Neural cell (in vitro differentiated cells): ENCODE measurements at regions not wholly inside any gene's neighbourhood (a gene's known extent, or its start where the extent isn't known, plus 50 kb on each side); places are given as distances from the start of the nearest gene placed in this dataset.

Experiments used
- H2AFZ ChIP-seq: fragments of 200-600, 300-800 bp; sonication (generic), shearing (Covaris generic); 2 replicates; pipeline ENCODE4 v1.6.0; 2014; ENCODE audit warnings: low read depth, mild to moderate bottlenecking, antibody characterized with exemption, low read length, moderate library complexity
- H3F3A ChIP-seq: fragments of 200-600 bp; shearing (Covaris generic); 2 replicates; pipeline ENCODE4 v1.6.1; 2016; ENCODE audit warnings: mild to moderate bottlenecking, moderate library complexity, mixed read lengths, antibody characterized with exemption, low read length; ENCODE audit not compliant: insufficient read depth, poor library complexity, severe bottlenecking
- H3K27ac ChIP-seq: fragments of 200-600, 300-800 bp; sonication (generic), shearing (Covaris generic); 2 replicates; pipeline ENCODE4 v1.5.1; 2014; ENCODE audit warnings: mild to moderate bottlenecking, low read length, moderate library complexity
- H3K27me3 ChIP-seq: fragments of 300-800, 200-600 bp; sonication (generic), shearing (Covaris generic); 2 replicates; pipeline ENCODE4 v1.6.0; 2014; ENCODE audit warnings: mild to moderate bottlenecking, low read depth, low read length, moderate library complexity; ENCODE audit not compliant: insufficient read depth
- H3K36me3 ChIP-seq: fragments of 300-800, 200-600 bp; sonication (generic), shearing (Covaris generic); 2 replicates; pipeline ENCODE4 v1.5.1; 2014; ENCODE audit warnings: mild to moderate bottlenecking, antibody characterized with exemption, low read length, moderate library complexity; ENCODE audit not compliant: insufficient read depth
- H3K4me2 ChIP-seq: fragments of 300-800, 200-600 bp; sonication (generic), shearing (Covaris generic); 2 replicates; pipeline ENCODE4 v1.6.0; 2014; ENCODE audit warnings: mild to moderate bottlenecking, low read length
- H3K4me3 ChIP-seq: fragments of 300-800, 200-600 bp; sonication (generic), shearing (Covaris generic); 2 replicates; pipeline ENCODE4 v1.5.1; 2014; ENCODE audit warnings: mild to moderate bottlenecking, low read length, moderate library complexity
- H3K79me2 ChIP-seq: fragments of 200-600 bp; shearing (Covaris generic); replicated peaks from 2 replicates; pipeline ENCODE4 v1.6.0; 2014; ENCODE audit warnings: mild to moderate bottlenecking, low read length, moderate library complexity; ENCODE audit not compliant: insufficient read depth
- H3K9ac ChIP-seq: fragments of 300-800, 200-600 bp; sonication (generic), shearing (Covaris generic); 2 replicates; pipeline ENCODE4 v1.6.1; 2016; ENCODE audit warnings: mild to moderate bottlenecking, low read length, mixed read lengths
- H3K9me2 ChIP-seq: fragments of 200-600 bp; shearing (Covaris generic); 2 replicates; pipeline ENCODE4 v1.6.1; 2016; ENCODE audit warnings: mild to moderate bottlenecking, low read length, mixed read lengths; ENCODE audit not compliant: insufficient read depth
- H3K9me3 ChIP-seq: fragments of 200-600, 300-800 bp; sonication (generic), shearing (Covaris generic); 2 replicates; pipeline ENCODE4 v1.6.1; 2016; ENCODE audit warnings: mild to moderate bottlenecking, mixed run types, low read length, moderate library complexity, mixed read lengths
- H4K20me1 ChIP-seq: fragments of 200-600 bp; shearing (Covaris generic); 2 replicates; pipeline ENCODE4 v1.6.1; 2016; ENCODE audit warnings: mild to moderate bottlenecking, mixed run types; ENCODE audit not compliant: insufficient read depth
- EP300 ChIP-seq: fragments of 450-650 bp; conservative IDR thresholded peaks from 2 replicates; pipeline ENCODE4 v1.6.1; 2014; ENCODE audit warnings: antibody characterized with exemption, mild to moderate bottlenecking, moderate library complexity; ENCODE audit not compliant: poor library complexity, severe bottlenecking
- EZH2 ChIP-seq: fragments of 200-600, 300-800 bp; shearing (Covaris generic), sonication (generic); IDR thresholded peaks from 2 replicates; pipeline ENCODE4 v1.6.1; 2014; ENCODE audit warnings: antibody characterized with exemption, low read length, borderline replicate concordance, mild to moderate bottlenecking; ENCODE audit not compliant: insufficient read depth, poor library complexity, severe bottlenecking
- POLR2AphosphoS5 ChIP-seq: IDR thresholded peaks from 2 replicates; pipeline ENCODE4 v1.6.1; 2012
- RAD21 ChIP-seq: fragments of 450-650 bp; conservative IDR thresholded peaks from 2 replicates; pipeline ENCODE4 v1.6.1; 2014; ENCODE audit warnings: antibody characterized with exemption, mild to moderate bottlenecking, moderate library complexity
- SMC3 ChIP-seq: fragments of 450-650 bp; conservative IDR thresholded peaks from 2 replicates; pipeline ENCODE4 v1.6.1; 2014; ENCODE audit warnings: antibody characterized with exemption, mild to moderate bottlenecking, moderate library complexity; ENCODE audit not compliant: poor library complexity
- TAF1 ChIP-seq: IDR thresholded peaks from 2 replicates; pipeline ENCODE4 v1.6.1; 2012; ENCODE audit warnings: low read depth
- TF ChIP-seq, protein P1 (sequence below): IDR thresholded peaks from 2 replicates; pipeline ENCODE4 v1.6.1; 2012; ENCODE audit warnings: borderline replicate concordance
- TF ChIP-seq, protein P2 (sequence below): fragments of 450-650 bp; IDR thresholded peaks from 2 replicates; pipeline ENCODE4 v1.5.1; 2014; ENCODE audit warnings: antibody characterized with exemption, mild to moderate bottlenecking, moderate library complexity; ENCODE audit not compliant: poor library complexity, severe bottlenecking

DNA sequence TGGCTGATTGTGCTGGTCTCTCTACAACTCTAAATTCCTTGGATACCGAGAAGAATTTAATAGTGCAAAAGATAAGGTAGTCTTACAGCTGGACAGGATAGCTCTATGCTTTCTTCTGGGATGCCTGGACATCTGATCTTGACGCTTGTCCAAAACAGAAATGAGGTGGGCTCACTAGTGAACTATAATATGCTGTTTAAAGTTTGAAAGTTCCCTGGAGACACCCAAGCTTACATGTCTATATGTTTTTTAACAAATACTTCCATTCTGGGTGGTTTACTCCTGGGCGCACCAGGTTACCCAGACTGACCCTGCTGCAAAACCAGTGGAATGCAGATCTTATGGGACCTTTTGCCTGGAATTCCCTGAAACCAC lies 702.1 kb upstream of the COBL start:
- Histone ChIP-seq H3K79me2 (no peaks in the 10 kb centered on the region), H3K9ac (no peak overlapping the region), H3K27ac (no peak overlapping the region), H2AFZ (no peak overlapping the region), H3K4me3 (no peak overlapping the region), H3K27me3 (no peaks in the 10 kb centered on the region), H3K9me3 (no peaks in the 10 kb centered on the region), H3F3A (no peaks in the 10 kb centered on the region), H3K4me2 (no peak overlapping the region), H3K9me2 (no peaks in the 10 kb centered on the region), H4K20me1 (no peaks in the 10 kb centered on the region), H3K36me3 (no peaks in the 10 kb centered on the region)
- no peak for TF ChIP-seq SMC3
- TF ChIP-seq EZH2: no peak

DNA sequence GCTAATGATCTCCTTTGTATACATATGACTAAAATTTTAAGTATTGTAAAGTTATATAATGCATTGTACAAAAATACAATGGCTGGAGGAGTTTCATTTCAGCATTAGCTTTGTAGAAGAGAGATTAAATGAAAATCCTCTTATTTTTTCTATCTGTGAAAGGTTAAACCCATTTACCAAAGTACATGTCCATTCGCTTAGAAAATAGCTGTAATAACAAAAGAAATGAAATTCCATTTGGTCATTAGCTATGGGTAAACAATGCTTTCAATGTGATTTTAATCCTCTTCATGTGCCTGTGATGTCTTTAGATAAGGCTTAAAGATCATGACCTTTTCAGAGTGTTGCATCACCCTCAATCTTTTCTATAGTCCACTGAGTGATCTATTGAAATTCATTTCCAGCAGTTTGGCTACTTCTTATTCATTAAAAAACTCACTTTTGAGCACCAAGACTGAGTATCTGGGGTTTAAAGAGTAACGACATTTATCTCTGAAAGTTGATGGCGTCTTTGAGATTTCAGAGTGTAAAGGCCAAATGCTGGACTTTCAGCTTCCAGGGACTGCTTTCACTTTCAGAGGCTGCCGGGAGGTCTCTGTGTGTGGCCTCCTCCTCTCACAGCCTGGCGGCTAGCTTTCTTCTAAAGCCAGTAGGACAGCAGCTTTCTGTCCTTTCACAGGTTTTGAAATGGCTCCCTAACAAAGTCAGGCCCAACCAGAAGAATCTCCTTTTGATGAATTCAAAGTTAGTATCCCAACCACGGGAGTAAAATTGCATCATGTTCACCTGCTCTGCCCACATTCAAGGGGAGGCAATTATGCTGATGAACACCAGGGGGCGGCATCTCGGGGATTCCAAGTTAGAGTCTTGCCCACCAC lies 701.4 kb upstream of the COBL start:
- H3K9me2 ChIP-seq: no peaks in the 10 kb centered on the region
- H3K4me2 ChIP-seq: no peak overlapping the region
- H3K27ac ChIP-seq: no peak overlapping the region
- H3K9me3 ChIP-seq: no peaks in the 10 kb centered on the region
- H2AFZ ChIP-seq: no peak overlapping the region
- H3K9ac ChIP-seq: no peak overlapping the region
- H3K4me3 ChIP-seq: no peak overlapping the region
- no peaks in the 10 kb centered on the region for H3K27me3 ChIP-seq
- H3K36me3 ChIP-seq: no peaks in the 10 kb centered on the region
- no peaks in the 10 kb centered on the region for H3F3A ChIP-seq
- TF ChIP-seq, protein P1, sequence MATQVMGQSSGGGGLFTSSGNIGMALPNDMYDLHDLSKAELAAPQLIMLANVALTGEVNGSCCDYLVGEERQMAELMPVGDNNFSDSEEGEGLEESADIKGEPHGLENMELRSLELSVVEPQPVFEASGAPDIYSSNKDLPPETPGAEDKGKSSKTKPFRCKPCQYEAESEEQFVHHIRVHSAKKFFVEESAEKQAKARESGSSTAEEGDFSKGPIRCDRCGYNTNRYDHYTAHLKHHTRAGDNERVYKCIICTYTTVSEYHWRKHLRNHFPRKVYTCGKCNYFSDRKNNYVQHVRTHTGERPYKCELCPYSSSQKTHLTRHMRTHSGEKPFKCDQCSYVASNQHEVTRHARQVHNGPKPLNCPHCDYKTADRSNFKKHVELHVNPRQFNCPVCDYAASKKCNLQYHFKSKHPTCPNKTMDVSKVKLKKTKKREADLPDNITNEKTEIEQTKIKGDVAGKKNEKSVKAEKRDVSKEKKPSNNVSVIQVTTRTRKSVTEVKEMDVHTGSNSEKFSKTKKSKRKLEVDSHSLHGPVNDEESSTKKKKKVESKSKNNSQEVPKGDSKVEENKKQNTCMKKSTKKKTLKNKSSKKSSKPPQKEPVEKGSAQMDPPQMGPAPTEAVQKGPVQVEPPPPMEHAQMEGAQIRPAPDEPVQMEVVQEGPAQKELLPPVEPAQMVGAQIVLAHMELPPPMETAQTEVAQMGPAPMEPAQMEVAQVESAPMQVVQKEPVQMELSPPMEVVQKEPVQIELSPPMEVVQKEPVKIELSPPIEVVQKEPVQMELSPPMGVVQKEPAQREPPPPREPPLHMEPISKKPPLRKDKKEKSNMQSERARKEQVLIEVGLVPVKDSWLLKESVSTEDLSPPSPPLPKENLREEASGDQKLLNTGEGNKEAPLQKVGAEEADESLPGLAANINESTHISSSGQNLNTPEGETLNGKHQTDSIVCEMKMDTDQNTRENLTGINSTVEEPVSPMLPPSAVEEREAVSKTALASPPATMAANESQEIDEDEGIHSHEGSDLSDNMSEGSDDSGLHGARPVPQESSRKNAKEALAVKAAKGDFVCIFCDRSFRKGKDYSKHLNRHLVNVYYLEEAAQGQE: no peak
- TF ChIP-seq TAF1: no peak
- TF ChIP-seq RAD21: no peak
- TF ChIP-seq SMC3: no peak
- no peak for TF ChIP-seq EP300
- TF ChIP-seq, protein P2, sequence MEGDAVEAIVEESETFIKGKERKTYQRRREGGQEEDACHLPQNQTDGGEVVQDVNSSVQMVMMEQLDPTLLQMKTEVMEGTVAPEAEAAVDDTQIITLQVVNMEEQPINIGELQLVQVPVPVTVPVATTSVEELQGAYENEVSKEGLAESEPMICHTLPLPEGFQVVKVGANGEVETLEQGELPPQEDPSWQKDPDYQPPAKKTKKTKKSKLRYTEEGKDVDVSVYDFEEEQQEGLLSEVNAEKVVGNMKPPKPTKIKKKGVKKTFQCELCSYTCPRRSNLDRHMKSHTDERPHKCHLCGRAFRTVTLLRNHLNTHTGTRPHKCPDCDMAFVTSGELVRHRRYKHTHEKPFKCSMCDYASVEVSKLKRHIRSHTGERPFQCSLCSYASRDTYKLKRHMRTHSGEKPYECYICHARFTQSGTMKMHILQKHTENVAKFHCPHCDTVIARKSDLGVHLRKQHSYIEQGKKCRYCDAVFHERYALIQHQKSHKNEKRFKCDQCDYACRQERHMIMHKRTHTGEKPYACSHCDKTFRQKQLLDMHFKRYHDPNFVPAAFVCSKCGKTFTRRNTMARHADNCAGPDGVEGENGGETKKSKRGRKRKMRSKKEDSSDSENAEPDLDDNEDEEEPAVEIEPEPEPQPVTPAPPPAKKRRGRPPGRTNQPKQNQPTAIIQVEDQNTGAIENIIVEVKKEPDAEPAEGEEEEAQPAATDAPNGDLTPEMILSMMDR: no peak
- TF ChIP-seq POLR2AphosphoS5: no peak
- H3K79me2 ChIP-seq: no peaks in the 10 kb centered on the region
- no peaks in the 10 kb centered on the region for H4K20me1 ChIP-seq
